Aorta (tissue), 5 donors: ENCODE measurements at regions not wholly inside any gene's neighbourhood (a gene's known extent, or its start where the extent isn't known, plus 50 kb on each side); places are given as distances from the start of the nearest gene placed in this dataset.

Experiments
- ATAC-seq: fragments of 200-7000 bp; cut with Tn5 transposase; one replicate; pipeline ENCODE4 v1.9.1; 2022; ENCODE audit warnings: moderate library complexity; ENCODE audit not compliant: low FRiP score
- DNase-seq, 2 donors: peaks; one replicate each; pipeline ENCODE4 v3.0.0-alpha.2; 2020
- H3K27ac ChIP-seq, 2 donors: one replicate each; pipeline ENCODE4 v1.5.1; 2013; ENCODE audit warnings: low read length in 2 of 2, mild to moderate bottlenecking in 2 of 2, moderate library complexity in 2 of 2, control low read depth in 1 of 2, inconsistent platforms in 1 of 2, low read depth in 1 of 2
- H3K27me3 ChIP-seq, 2 donors: one replicate each; pipeline ENCODE4 v1.6.1; 2013; ENCODE audit warnings: control low read depth in 1 of 2, low read length in 1 of 2, mild to moderate bottlenecking in 1 of 2, moderate library complexity in 1 of 2; ENCODE audit not compliant: insufficient read depth in 2 of 2, control insufficient read depth in 1 of 2
- H3K36me3 ChIP-seq, 2 donors: one replicate each; pipeline ENCODE4 v1.6.1; 2013; ENCODE audit warnings: control low read depth in 1 of 2, low read length in 1 of 2, mild to moderate bottlenecking in 1 of 2; ENCODE audit not compliant: insufficient read depth in 2 of 2, control insufficient read depth in 1 of 2
- H3K4me1 ChIP-seq, 2 donors: one replicate each; pipeline ENCODE4 v1.6.1; 2013; ENCODE audit warnings: low read length in 2 of 2, control low read depth in 1 of 2, mild to moderate bottlenecking in 1 of 2, moderate library complexity in 1 of 2; ENCODE audit not compliant: insufficient read depth in 2 of 2, control insufficient read depth in 1 of 2
- H3K4me3 ChIP-seq, 2 donors: one replicate each; pipeline ENCODE4 v1.5.1; 2013; ENCODE audit warnings: low read length in 2 of 2, control low read depth in 1 of 2, mild to moderate bottlenecking in 1 of 2
- H3K9me3 ChIP-seq: one replicate; pipeline ENCODE4 v1.6.1; 2013; ENCODE audit warnings: mild to moderate bottlenecking, low read length; ENCODE audit not compliant: control insufficient read depth
- WGBS, 2 donors: extraction: QIAGEN DNeasy Blood & Tissue Kit; methylation state at CpG; one replicate each; pipeline ENCODE4 v1.1.7; 2013; 5-methylcytosine and 5-hydroxymethylcytosine counted together
- intact Hi-C, 2 donors: fragments of 100-400 bp; cut with DNase I; formaldehyde crosslinking; loops; one replicate each; pipeline versions ENCODE4 v1.14.2 to v1.15.0; 2022
- donor health status: healthy with polysubstance abuse.
- donor health status: Bipolar disorder and iron deficiency.
- donor health status: DM: no; HTN: no; CAD: no.
- donor health status: DM: no; HTN: no; CAD: no.
- donor health status: DM: yes; HTN: yes; CAD: no.

DNA sequence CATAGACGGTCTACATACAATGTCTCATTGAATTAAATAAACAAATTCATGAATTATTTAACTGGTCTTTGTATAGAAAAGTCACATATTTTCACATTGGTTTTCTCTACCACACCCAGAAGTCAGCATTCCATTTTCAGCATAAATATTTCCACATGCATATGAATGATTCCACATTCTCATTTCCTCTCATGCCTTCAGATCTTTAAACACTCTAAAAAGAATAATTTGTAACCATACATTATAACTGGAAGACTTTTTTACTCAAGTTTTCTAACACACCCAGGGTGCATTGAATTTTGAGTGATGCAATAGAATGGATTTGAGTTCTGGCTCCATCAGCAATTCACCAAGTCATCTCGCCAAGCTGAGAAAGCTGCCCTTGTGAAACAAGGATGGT, 501.8 kb upstream of the TENM4 start:
- H3K27ac ChIP-seq: no peak overlapping the region
- H3K9me3 ChIP-seq: peaks cover 1% of the 10 kb centered on the region
- H3K27me3 ChIP-seq: no peaks in the 10 kb centered on the region
- no peaks in the 10 kb centered on the region for H3K36me3 ChIP-seq
- ATAC-seq: no peak
- H3K4me1 ChIP-seq: no peaks in the 10 kb centered on the region
- intact Hi-C loops: loop anchor here in 1 of 2 donors (10.0 kb wide), 1 partner anchor 62 kb away; no protein-coding TSS in a partner anchor
- no peak overlapping the region for H3K4me3 ChIP-seq
- 73 to 84% methylated on average over 2 of the region's 2 CpGs for WGBS, 2 donors
- DNase-seq: no peak

DNA sequence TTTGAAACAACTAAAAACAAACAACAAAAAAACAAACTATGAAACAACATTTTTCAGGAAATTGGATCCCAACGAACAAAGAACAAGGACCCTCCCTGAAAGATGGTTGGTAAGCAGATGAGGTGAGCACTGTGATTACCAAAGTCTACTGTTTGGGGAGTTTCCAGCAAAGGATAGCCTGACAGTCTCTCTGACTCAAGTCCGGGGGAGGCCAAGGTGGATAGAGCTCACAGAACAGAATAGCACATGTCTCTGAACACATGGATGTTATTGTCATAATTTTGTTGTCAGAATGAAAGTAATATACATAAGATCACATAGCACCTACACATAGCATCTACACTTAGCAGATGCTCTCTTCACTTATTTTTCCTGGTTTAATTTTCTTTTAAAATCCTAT, 501.3 kb upstream of the TENM4 start:
- Histone ChIP-seq H3K36me3 (no peaks in the 10 kb centered on the region), H3K4me1 (no peaks in the 10 kb centered on the region), H3K27ac (no peak overlapping the region), H3K4me3 (no peak overlapping the region), H3K9me3 (peaks cover 1% of the 10 kb centered on the region), H3K27me3 (no peaks in the 10 kb centered on the region)
- intact Hi-C loops: loop anchor here in 1 of 2 donors (10.0 kb wide), 1 partner anchor 63 kb away; no protein-coding TSS in a partner anchor
- 75 to 82% methylated on average over 2 of the region's 2 CpGs for WGBS, 2 donors
- DNase-seq (no peak), ATAC-seq (no peak)

DNA sequence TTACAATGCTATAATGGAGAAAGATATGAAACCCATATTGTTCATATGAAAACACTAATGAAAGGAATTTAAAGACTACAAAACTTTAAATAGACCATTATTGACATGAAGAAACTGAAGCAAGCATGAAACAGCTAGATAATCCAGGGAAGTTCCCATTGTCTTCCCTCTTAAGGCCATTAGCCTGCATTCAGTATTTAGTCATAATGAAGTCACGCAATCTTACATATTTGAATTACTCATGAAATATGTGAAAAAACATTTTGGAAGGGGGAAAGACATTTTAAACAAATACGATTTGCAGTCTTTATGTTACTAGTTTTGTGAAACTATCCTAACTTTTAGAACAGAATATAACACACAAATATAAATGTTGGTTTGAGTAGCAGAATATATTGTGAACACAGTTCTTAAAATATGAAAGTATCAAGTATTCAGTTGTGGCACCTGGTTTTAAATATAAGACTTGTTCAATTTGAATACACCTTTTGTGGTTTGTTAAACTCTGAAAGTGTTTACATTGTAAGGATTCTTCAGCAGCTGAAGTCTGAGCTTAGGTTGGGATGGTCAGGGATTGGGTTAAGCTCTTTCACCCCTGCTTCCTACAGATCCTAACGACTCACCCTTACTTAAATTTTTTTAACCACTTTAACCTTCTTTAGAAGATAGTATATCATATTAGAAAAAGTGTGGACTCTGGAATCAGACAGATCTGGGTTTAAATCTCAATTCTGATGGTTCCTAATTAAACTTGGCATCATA, 500.3 kb upstream of the TENM4 start:
- 67 to 74% methylated on average over 3 of the region's 3 CpGs for WGBS, 2 donors
- no peaks in the 10 kb centered on the region for H3K36me3 ChIP-seq
- ATAC-seq: no peak
- no peak overlapping the region for H3K4me3 ChIP-seq
- intact Hi-C loops: loop anchor here in 1 of 2 donors (10.0 kb wide), 1 partner anchor 64 kb away; no protein-coding TSS in a partner anchor
- H3K4me1 ChIP-seq: no peaks in the 10 kb centered on the region
- peaks cover 1% of the 10 kb centered on the region for H3K9me3 ChIP-seq
- no peak for DNase-seq
- no peak overlapping the region for H3K27ac ChIP-seq
- peaks cover 0 to 2% of the 10 kb centered on the region in 2 donors for H3K27me3 ChIP-seq

DNA sequence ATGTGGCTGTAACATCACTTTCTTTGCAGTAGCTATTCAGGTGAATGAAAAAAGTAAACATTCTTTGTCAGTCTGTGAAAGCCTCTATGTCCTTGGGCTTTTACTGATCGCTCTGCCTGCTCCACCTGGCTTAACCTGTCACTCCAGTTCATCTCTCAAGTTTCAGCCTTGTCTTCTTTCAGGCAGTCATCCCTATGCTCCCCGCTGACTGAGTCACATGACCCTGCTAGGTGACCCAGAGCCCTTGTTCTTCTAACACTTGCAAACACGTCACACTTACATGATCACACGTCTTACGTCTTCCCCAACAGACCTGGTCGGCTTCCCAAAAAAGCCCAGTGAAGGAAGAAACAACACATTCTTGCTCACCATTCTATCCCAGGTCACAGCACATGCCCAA, 499.3 kb upstream of the TENM4 start:
- DNase-seq: no peak
- no peak overlapping the region for H3K4me3 ChIP-seq
- no peak overlapping the region for H3K27ac ChIP-seq
- ATAC-seq: no peak
- WGBS, 2 donors: 86 to 88% methylated on average over 6 of the region's 6 CpGs
- peaks cover 1% of the 10 kb centered on the region for H3K9me3 ChIP-seq
- H3K36me3 ChIP-seq: no peaks in the 10 kb centered on the region
- intact Hi-C loops: loop anchor here in 1 of 2 donors (10.0 kb wide), 1 partner anchor 65 kb away; no protein-coding TSS in a partner anchor
- peaks cover 0 to 2% of the 10 kb centered on the region in 2 donors for H3K27me3 ChIP-seq
- no peaks in the 10 kb centered on the region for H3K4me1 ChIP-seq

DNA sequence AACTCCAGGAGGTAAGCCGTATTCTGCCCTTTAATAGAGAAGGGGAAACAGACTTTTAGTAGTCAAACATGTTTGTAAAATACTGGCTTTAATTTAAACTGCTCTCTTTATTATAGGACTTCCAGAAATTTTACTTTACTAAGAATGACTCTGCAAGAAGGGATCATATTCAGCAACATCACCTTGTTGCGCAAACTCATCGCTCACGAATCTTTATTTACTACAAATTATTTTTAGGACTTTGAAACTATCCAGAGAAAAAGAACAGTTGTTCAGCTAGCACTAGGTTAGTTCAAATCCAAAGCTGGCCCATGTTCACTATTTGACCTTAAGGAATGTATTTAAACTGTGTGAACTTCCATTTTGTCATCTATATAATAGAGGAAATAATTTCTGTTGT, 498.3 kb upstream of the TENM4 start:
- H3K4me3 ChIP-seq: no peak overlapping the region
- ATAC-seq (no peak), DNase-seq (no peak)
- H3K36me3 ChIP-seq: no peaks in the 10 kb centered on the region
- intact Hi-C loops: no loop called here
- H3K9me3 ChIP-seq: peaks cover 1% of the 10 kb centered on the region
- H3K27me3 ChIP-seq: peaks cover 0 to 2% of the 10 kb centered on the region in 2 donors
- H3K4me1 ChIP-seq: no peaks in the 10 kb centered on the region
- no peak overlapping the region for H3K27ac ChIP-seq
- whole genome bisulfite sequencing, 2 donors: 90 to 93% methylated on average over 4 of the region's 4 CpGs

DNA sequence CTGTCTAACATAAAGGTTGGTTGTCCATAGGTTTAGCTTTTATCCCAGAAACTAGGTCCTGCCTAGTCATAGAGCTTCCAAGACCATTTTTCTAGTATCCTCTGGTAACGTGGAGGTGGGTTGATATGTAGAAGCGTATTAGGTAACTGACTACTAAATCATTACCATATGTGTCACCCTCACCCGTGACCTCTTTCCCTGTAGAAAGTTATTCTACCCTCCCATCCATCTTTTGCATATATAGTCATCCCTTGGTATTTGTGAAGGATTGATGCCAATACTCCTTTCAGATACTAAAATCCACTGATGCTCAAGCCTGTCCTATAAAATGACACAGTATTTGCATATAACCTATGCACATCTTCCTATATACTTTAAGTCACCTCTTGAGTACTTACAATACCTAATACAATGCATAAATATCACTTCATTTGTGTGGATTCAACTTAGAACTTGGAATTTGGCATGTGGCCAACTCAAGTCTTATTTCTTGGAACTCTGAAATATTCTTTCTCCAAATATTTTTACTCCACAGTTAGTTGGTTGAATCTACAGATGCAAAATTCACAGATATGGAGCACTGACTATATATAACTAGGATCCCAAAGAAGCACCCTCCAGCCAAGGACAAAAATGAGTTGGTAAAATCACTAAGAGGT, 497.0 kb upstream of the TENM4 start:
- WGBS, 2 donors: 57 to 62% methylated on average over 3 of the region's 3 CpGs
- Histone ChIP-seq H3K27ac (no peak overlapping the region), H3K27me3 (peaks cover 0 to 2% of the 10 kb centered on the region in 2 donors), H3K36me3 (no peaks in the 10 kb centered on the region), H3K4me3 (no peak overlapping the region), H3K9me3 (peaks cover 1% of the 10 kb centered on the region), H3K4me1 (no peaks in the 10 kb centered on the region)
- ATAC-seq (no peak), DNase-seq (no peak)
- intact Hi-C loops: no loop called here

DNA sequence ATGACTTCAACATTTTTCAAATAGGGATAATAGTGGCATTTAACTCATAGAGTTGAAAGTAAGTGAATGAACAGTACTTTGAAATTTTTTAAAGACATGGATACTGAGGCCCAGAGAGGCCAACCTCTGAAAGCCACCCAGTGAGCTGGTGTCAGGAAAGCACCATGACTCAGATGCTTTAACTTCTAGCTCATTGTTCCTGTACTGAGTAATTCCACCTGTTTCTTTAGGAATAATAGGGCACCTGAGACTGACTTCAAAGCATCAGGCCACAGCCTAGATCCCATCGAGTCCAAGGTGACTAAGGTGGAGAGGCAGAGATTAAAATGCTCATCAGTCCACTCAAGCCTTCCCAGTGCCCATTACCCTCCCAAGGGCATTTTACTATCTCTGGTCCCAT, 491.8 kb upstream of the TENM4 start:
- H3K4me1 ChIP-seq: no peaks in the 10 kb centered on the region
- no peak overlapping the region for H3K4me3 ChIP-seq
- intact Hi-C loops: no loop called here
- H3K36me3 ChIP-seq: no peaks in the 10 kb centered on the region
- no peaks in the 10 kb centered on the region for H3K9me3 ChIP-seq
- WGBS, 2 donors: 88 to 90% methylated on average over 1 of the region's 1 CpG
- no peak for DNase-seq
- peaks cover 0 to 2% of the 10 kb centered on the region in 2 donors for H3K27me3 ChIP-seq
- no peak for ATAC-seq
- H3K27ac ChIP-seq: no peak overlapping the region

DNA sequence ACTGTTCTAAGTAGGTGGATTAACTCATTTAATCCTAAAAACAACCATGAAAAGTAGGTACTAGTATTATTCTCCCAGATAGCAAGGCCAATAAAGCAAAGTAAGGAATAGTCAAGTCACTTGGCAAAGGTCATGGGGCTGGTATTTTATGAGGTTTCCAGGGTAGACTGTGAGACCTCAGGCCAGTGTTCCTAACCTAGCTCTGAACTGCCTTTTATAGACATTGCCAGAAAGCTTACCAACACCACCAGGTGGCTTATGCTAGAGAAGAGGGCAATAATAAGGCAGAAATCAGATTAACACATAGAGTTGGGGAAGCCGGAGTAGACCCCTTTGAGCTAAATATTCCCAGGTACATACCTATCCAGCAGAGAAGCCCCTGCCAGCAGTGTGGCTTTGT, 490.9 kb upstream of the TENM4 start:
- H3K27ac ChIP-seq: no peak overlapping the region
- DNase-seq (no peak), ATAC-seq (no peak)
- no peak overlapping the region for H3K4me3 ChIP-seq
- no peaks in the 10 kb centered on the region for H3K9me3 ChIP-seq
- H3K36me3 ChIP-seq: no peaks in the 10 kb centered on the region
- peaks cover 0 to 2% of the 10 kb centered on the region in 2 donors for H3K27me3 ChIP-seq
- no peaks in the 10 kb centered on the region for H3K4me1 ChIP-seq
- 86 to 90% methylated on average over 1 of the region's 1 CpG for WGBS, 2 donors
- intact Hi-C loops: no loop called here

DNA sequence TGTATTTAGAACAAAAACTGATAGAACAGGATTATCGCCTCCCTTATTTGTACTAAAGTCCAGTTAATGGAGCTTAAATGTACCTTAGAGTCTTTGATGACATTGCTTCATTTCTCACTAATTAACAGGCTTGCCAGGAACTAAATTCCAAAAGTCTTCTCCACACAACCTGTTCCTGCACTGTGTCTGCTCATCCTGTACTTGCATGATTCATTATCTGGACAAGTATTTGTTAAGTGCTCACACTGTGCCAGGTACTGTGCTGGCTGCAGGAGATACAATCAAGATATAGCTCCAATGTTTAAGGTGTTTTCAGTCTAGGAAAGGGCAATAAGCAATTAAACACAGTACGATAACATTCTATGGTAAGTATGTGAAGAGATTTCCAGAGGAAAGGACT, 485.9 kb upstream of the TENM4 start:
- DNase-seq (no peak), ATAC-seq (no peak)
- Histone ChIP-seq H3K9me3 (no peaks in the 10 kb centered on the region), H3K27ac (no peak overlapping the region), H3K27me3 (no peaks in the 10 kb centered on the region), H3K4me3 (no peak overlapping the region), H3K36me3 (no peaks in the 10 kb centered on the region), H3K4me1 (no peaks in the 10 kb centered on the region)
- WGBS, 2 donors: 92 to 97% methylated on average over 2 of the region's 2 CpGs
- intact Hi-C loops: no loop called here
